PC-3 (cell line): ENCODE measurements at regions not wholly inside any gene's neighbourhood (a gene's known extent, or its start where the extent isn't known, plus 50 kb on each side); places are given as distances from the start of the nearest gene placed in this dataset.

ENCODE experiments used
- EZH2 ChIP-seq: fragments of 300-600 bp; sonication (generic); IDR thresholded peaks from one replicate; pipeline ENCODE4 v1.6.1; 2017; ENCODE audit warnings: antibody characterized with exemption, mild to moderate bottlenecking, low read length; ENCODE audit not compliant: unreplicated experiment
- EZH2phosphoT487 ChIP-seq: fragments of 300-600 bp; sonication (generic); IDR thresholded peaks from 2 replicates; pipeline ENCODE4 v1.6.1; 2018; ENCODE audit warnings: mild to moderate bottlenecking, antibody characterized with exemption, low read length, borderline replicate concordance
- TF ChIP-seq, protein P1 (sequence below): fragments of 300-600 bp; sonication (generic); conservative IDR thresholded peaks from 2 replicates; pipeline ENCODE4 v1.5.1; 2017; ENCODE audit warnings: antibody characterized with exemption, low read depth, mild to moderate bottlenecking, low read length

GRCh38 chr14:85402569-85403162 is 127.3 kb upstream of the FLRT2 start:
- TF ChIP-seq, protein P1, sequence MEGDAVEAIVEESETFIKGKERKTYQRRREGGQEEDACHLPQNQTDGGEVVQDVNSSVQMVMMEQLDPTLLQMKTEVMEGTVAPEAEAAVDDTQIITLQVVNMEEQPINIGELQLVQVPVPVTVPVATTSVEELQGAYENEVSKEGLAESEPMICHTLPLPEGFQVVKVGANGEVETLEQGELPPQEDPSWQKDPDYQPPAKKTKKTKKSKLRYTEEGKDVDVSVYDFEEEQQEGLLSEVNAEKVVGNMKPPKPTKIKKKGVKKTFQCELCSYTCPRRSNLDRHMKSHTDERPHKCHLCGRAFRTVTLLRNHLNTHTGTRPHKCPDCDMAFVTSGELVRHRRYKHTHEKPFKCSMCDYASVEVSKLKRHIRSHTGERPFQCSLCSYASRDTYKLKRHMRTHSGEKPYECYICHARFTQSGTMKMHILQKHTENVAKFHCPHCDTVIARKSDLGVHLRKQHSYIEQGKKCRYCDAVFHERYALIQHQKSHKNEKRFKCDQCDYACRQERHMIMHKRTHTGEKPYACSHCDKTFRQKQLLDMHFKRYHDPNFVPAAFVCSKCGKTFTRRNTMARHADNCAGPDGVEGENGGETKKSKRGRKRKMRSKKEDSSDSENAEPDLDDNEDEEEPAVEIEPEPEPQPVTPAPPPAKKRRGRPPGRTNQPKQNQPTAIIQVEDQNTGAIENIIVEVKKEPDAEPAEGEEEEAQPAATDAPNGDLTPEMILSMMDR: no peak
- TF ChIP-seq EZH2 (no peak), EZH2phosphoT487 (no peak)
